HPDE6-E6E7 (cell line): ENCODE measurements at regions not wholly inside any gene's neighbourhood (a gene's known extent, or its start where the extent isn't known, plus 50 kb on each side); places are given as distances from the start of the nearest gene placed in this dataset.
"Not testable (repeated sequence)": the region's sequence is repeated elsewhere in the genome, so short reads cannot be mapped to it uniquely, and the experiment has no call there.

ENCODE experiments used
- DNase-seq: peaks from one replicate; pipeline ENCODE4 v3.0.0; 2011; ENCODE audit warnings: missing footprints; ENCODE audit errors: extremely low spot score

DNA sequence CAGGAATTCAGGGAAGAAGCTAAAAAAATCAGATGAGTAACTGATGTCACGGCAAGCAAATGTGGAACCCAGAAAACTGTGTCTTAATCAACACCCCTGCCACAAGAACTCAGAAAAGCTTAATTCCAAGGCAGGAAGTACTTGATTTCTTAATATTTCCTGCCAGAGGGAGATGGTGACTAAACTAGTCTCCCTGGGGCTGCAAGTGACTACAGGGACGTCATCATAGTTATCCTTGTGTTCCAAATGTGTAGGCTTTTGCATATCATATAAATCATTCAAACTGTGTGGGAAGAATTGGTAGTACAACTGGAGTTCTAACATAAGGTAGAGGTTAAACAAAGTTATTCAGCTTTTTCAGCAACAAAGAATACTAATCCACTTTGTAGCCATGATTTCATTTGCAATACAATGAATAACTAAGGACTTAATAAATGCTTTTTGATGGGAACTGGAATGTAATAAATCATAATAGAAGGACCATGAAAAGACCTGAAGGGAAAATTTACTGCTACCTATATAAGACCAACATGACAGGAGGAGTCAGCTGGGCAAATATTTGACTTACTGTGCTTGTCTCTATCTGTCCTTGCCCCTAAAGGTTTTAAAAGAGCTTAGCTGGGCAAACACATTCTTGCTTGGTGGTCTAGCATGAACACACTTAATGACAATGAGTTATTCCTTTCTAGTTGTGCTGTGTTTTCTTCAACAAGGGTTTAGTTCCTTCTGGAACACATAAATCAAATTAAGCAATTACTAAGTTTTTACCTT is 76.0 kb upstream of the NECTIN3 start:
- peak; percentile 2 for DNase-seq

DNA sequence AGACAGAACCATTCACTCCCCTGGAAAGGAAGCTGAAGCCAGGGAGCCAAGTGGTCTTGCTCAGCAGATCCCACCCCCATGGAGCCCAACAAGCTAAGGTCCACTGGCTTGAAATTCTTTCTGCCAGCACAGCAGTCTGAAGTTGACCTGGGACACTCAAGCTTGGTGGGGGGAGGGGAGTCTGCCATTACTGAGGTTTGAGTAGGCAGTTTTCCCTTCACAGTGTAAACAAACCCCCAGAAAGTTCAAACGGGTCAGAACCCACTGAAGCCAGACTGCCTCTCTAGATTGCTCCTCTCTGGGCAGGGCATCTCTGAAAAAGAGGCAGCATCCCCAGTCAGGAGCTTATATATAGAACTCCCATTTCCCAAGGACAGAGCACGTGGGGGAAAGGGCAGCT is 72.8 kb upstream of the NECTIN3 start:
- DNase-seq: not testable (repeated sequence)

DNA sequence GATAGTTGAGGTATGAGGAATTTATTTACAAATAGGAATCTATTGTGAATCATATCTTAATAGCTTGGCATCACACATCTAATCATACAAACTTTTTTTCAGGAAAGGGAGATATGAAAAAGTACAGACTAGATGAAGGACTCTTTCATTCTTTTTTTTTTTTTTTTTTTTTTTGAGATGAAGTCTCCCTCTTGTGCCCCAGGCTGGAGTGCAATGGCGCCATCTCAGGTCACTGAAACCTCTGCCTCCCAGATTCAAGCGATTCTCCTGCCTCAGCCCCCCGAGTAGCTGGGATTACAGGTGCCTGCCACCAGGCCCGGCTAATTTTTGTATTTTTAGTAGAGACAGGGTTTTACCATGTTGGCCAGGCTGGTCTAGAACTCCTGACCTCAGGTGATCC is 65.1 kb upstream of the NECTIN3 start:
- DNase-seq: not testable (repeated sequence)

DNA sequence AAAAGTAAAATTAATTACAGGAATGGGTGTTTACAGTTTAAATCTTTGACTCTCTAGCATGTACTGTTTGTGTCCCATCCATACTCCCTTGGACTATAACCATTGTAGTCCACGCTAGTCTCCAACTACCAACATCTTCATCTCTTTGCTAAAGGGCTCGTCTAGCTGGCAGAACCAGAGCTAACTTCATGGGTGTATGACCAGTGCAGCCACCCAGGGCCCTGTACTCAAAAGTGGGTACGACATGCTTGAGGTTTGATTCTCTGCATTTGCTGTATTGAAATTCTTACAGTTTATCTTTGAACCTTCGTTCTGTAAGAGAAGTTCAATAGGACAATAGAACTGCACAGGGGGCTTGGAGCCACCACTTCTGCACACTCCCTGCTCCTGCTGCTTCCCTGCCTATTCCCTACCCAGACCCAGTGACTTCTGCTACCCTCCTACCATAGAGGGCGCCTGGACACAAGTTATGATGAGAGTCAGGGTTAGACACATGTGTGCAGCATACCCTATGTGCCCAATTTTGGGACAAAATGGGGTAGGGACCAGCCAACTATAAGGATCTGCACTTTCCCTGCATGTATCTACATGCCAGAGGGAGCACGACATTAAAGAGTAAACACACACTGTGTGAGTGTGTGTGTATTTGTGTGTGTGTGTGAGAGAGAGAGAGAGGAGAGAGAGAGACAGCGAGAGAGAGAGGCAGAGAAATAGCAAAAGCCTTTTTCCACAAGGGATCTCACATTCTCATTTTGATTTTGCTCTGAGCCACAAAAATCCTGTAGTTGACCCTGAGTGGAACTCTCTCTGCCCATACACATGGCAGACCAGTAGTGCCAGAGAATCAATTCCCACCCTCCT is 59.0 kb upstream of the NECTIN3 start:
- DNase-seq: peak; percentile 13
